ENCODE measurements at regions not wholly inside any gene's neighbourhood (a gene's known extent, or its start where the extent isn't known, plus 50 kb on each side); places are given as distances from the start of the nearest gene placed in this dataset.

- TF ChIP-seq, protein P1, sequence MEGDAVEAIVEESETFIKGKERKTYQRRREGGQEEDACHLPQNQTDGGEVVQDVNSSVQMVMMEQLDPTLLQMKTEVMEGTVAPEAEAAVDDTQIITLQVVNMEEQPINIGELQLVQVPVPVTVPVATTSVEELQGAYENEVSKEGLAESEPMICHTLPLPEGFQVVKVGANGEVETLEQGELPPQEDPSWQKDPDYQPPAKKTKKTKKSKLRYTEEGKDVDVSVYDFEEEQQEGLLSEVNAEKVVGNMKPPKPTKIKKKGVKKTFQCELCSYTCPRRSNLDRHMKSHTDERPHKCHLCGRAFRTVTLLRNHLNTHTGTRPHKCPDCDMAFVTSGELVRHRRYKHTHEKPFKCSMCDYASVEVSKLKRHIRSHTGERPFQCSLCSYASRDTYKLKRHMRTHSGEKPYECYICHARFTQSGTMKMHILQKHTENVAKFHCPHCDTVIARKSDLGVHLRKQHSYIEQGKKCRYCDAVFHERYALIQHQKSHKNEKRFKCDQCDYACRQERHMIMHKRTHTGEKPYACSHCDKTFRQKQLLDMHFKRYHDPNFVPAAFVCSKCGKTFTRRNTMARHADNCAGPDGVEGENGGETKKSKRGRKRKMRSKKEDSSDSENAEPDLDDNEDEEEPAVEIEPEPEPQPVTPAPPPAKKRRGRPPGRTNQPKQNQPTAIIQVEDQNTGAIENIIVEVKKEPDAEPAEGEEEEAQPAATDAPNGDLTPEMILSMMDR (IDR thresholded peaks at IDR 0.05; ENCODE audit: borderline replicate concordance, control extremely low read depth, extremely low read depth, insufficient read depth, missing control alignments): no peak
- no peak for DNase-seq (ENCODE audit: low spot score)
- in situ Hi-C loops (cut with MboI; ENCODE audit: low sequenced_read_pairs, unreplicated experiment): no loop called here
These were observed 90.0 kb downstream of the TRIB2 start for GRCh38 chr2:12806549-12807242.

DNA sequence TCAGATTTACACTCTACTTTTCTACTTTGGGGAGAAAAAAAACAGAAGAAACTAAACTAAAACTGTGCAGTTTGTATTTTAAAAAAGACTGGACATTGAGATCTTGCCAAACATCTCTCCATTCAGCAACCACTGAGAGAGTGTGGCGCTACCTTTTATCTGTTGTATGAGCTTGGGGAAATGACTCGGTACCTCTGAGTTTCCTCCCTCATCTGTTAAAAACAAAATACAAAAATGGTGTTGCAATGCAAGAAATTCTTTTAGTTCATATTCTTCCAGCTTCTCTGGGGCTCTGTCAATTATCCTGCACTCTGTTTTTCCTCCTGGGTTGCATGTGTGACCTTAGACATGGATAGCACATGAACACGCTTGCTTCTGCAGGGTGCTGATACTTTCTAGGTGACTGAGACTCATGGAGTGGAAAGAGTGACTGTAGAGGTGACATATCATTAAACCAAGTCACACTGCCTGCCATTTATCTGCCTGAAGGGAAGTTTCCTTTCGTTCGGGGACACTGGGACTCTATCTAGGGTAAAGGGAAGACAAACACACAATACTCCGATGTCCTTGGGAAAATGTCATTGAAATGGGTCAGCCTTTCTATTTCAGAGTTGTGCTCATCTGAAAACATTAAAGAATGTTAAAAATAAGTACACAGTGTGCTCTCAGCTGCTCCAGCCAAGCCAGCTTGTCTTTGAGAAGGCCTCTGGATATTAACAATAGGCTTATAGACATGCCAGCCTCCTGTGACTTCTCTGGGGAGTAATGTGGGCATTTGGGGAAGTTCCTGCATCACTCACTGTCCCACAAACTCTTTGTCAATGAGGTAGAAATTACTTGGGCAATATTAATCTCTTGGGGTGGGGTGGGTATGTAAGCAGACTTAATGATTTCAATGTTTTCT lies 91.4 kb downstream of the TRIB2 start:
- in situ Hi-C loops (cut with MboI; ENCODE audit: low sequenced_read_pairs, unreplicated experiment): no loop called here
- DNase-seq (ENCODE audit: low spot score): no peak

GRCh38 chr2:12809526-12809925 lies 92.8 kb downstream of the TRIB2 start:
- in situ Hi-C loops (cut with MboI; ENCODE audit: low sequenced_read_pairs, unreplicated experiment): no loop called here
- TF ChIP-seq, protein P1 (IDR thresholded peaks at IDR 0.05; ENCODE audit: borderline replicate concordance, control extremely low read depth, extremely low read depth, insufficient read depth, missing control alignments): no peak
- DNase-seq (ENCODE audit: low spot score): no peak

More for the DNA sequence above, 91.4 kb downstream of the TRIB2 start:
- TF ChIP-seq, protein P1 (IDR thresholded peaks at IDR 0.05; ENCODE audit: borderline replicate concordance, control extremely low read depth, extremely low read depth, insufficient read depth, missing control alignments): no peak

- in situ Hi-C loops (cut with MboI; ENCODE audit: low sequenced_read_pairs, unreplicated experiment): no loop called here
- no peak for DNase-seq (ENCODE audit: low spot score)
- TF ChIP-seq, protein P1 (IDR thresholded peaks at IDR 0.05; ENCODE audit: borderline replicate concordance, control extremely low read depth, extremely low read depth, insufficient read depth, missing control alignments): no peak
These were observed 95.2 kb downstream of the TRIB2 start for GRCh38 chr2:12811916-12812315.

GRCh38 chr2:12813166-12813565 lies 96.4 kb downstream of the TRIB2 start:
- no peak for DNase-seq (ENCODE audit: low spot score)
- in situ Hi-C loops (cut with MboI; ENCODE audit: low sequenced_read_pairs, unreplicated experiment): no loop called here
- TF ChIP-seq, protein P1 (IDR thresholded peaks at IDR 0.05; ENCODE audit: borderline replicate concordance, control extremely low read depth, extremely low read depth, insufficient read depth, missing control alignments): no peak

GRCh38 chr2:12816379-12817306 lies 99.9 kb downstream of the TRIB2 start:
- DNase-seq (ENCODE audit: low spot score): no peak
- TF ChIP-seq, protein P1 (IDR thresholded peaks at IDR 0.05; ENCODE audit: borderline replicate concordance, control extremely low read depth, extremely low read depth, insufficient read depth, missing control alignments): no peak
- in situ Hi-C loops (cut with MboI; ENCODE audit: low sequenced_read_pairs, unreplicated experiment): no loop called here
